Natural killer cell (primary cell): ENCODE measurements at regions not wholly inside any gene's neighbourhood (a gene's known extent, or its start where the extent isn't known, plus 50 kb on each side); places are given as distances from the start of the nearest gene placed in this dataset.

Experiments used
- ATAC-seq, 3 donors: fragments of 150-1000 bp in 2 of 3; fragments of 200-7000 bp in 1 of 3; cut with Tn5 transposase; 1 replicate in 1 of 3; 2 replicates in 2 of 3; pipeline ENCODE4 v1.10.0; 2021; ENCODE audit warnings: mild to moderate bottlenecking in 2 of 3, moderate library complexity in 2 of 3
- DNase-seq, 2 donors: peaks; one replicate each; pipeline versions ENCODE4 v3.0.0 to v3.0.0-alpha.2; 2013 to 2021; ENCODE audit warnings: mixed read lengths in 1 of 2
- H3K27ac ChIP-seq: one replicate; pipeline ENCODE4 v1.5.1; 2013; ENCODE audit warnings: mild to moderate bottlenecking, low read length
- H3K27me3 ChIP-seq: one replicate; pipeline ENCODE4 v1.6.1; 2013; ENCODE audit warnings: low read length; ENCODE audit not compliant: control insufficient read depth, insufficient read depth
- H3K36me3 ChIP-seq: one replicate; pipeline ENCODE4 v1.6.1; 2013; ENCODE audit warnings: low read length; ENCODE audit not compliant: control insufficient read depth, insufficient read depth
- H3K4me1 ChIP-seq: one replicate; pipeline ENCODE4 v1.6.1; 2013; ENCODE audit warnings: low read length; ENCODE audit not compliant: control insufficient read depth, insufficient read depth
- H3K4me3 ChIP-seq: one replicate; pipeline ENCODE4 v1.5.1; 2013; ENCODE audit warnings: low read length
- H3K9me3 ChIP-seq: one replicate; pipeline ENCODE4 v1.6.1; 2013; ENCODE audit warnings: low read length; ENCODE audit not compliant: control insufficient read depth, insufficient read depth
- H3K27ac Mint-ChIP-seq, 2 donors: one replicate each; pipeline ENCODE4 v1.8.0; 2022; ENCODE audit warnings: mild to moderate bottlenecking in 2 of 2, mixed read lengths in 2 of 2, moderate library complexity in 1 of 2
- H3K27me3 Mint-ChIP-seq, 2 donors: one replicate each; pipeline ENCODE4 v1.8.0; 2022; ENCODE audit warnings: low read depth in 2 of 2, mixed read lengths in 2 of 2
- H3K36me3 Mint-ChIP-seq: one replicate; pipeline ENCODE4 v1.8.0; 2022; ENCODE audit warnings: mixed read lengths
- H3K4me1 Mint-ChIP-seq, 2 donors: one replicate each; pipeline ENCODE4 v1.8.0; 2022; ENCODE audit warnings: mixed read lengths in 2 of 2
- H3K4me3 Mint-ChIP-seq: one replicate; pipeline ENCODE4 v1.8.0; 2022; ENCODE audit warnings: mild to moderate bottlenecking, moderate library complexity, mixed read lengths
- H3K9me3 Mint-ChIP-seq, 2 donors: one replicate each; pipeline ENCODE4 v1.8.0; 2022; ENCODE audit warnings: mixed read lengths in 2 of 2
- WGBS: methylation state at CpG from one replicate; pipeline ENCODE4 v1.1.7; 2013; ENCODE audit warnings: missing lambda C conversion rate; ENCODE audit not compliant: insufficient coverage; 5-methylcytosine and 5-hydroxymethylcytosine counted together
- intact Hi-C: fragments of 100-400 bp; cut with micrococcal nuclease; formaldehyde crosslinking; loops from one replicate; pipeline ENCODE4 v1.14.2; 2022
- TF ChIP-seq, protein P1 (sequence below): fragments of 200-600 bp; IDR thresholded peaks from one replicate; pipeline ENCODE4 v1.8.0; 2022; ENCODE audit warnings: antibody characterized with exemption

DNA sequence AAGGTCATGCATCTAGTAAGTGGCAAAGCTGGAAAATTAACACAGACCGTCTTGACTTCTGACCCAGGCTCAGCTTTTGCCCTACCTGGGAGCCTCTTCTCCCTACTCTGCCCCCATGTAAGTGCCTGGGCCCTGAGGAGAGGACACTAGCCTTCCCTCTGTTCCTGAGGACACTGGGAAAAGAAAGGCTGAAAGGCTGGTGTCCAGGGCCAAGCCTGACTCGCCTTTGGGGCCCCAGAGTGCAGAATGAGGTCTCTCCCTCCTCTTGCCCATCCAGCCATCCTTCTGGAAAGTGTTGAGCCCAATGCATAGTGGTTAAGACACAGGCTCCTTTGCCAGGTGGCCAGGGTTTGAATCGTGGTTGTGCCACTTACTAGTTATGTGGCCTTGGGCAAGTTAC lies 91.5 kb downstream of the PJA1 start:
- Histone ChIP-seq H3K9me3 (no peaks in the 10 kb centered on the region), H3K4me3 (no peak overlapping the region), H3K27me3 (no peaks in the 10 kb centered on the region), H3K27ac (no peak overlapping the region), H3K36me3 (no peaks in the 10 kb centered on the region), H3K4me1 (no peaks in the 10 kb centered on the region)
- H3K36me3 Mint-ChIP-seq = no peaks in the 10 kb centered on the region
- intact Hi-C loops = no loop called here
- ATAC-seq = no peak
- DNase-seq = no peak
- H3K9me3 Mint-ChIP-seq = no peaks in the 10 kb centered on the region
- H3K27me3 Mint-ChIP-seq = no peaks in the 10 kb centered on the region
- TF ChIP-seq, protein P1, sequence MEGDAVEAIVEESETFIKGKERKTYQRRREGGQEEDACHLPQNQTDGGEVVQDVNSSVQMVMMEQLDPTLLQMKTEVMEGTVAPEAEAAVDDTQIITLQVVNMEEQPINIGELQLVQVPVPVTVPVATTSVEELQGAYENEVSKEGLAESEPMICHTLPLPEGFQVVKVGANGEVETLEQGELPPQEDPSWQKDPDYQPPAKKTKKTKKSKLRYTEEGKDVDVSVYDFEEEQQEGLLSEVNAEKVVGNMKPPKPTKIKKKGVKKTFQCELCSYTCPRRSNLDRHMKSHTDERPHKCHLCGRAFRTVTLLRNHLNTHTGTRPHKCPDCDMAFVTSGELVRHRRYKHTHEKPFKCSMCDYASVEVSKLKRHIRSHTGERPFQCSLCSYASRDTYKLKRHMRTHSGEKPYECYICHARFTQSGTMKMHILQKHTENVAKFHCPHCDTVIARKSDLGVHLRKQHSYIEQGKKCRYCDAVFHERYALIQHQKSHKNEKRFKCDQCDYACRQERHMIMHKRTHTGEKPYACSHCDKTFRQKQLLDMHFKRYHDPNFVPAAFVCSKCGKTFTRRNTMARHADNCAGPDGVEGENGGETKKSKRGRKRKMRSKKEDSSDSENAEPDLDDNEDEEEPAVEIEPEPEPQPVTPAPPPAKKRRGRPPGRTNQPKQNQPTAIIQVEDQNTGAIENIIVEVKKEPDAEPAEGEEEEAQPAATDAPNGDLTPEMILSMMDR = no peak
- no peak overlapping the region for H3K4me3 Mint-ChIP-seq
- no peaks in the 10 kb centered on the region for H3K4me1 Mint-ChIP-seq
- WGBS = 85% methylated on average over 2 of the region's 3 CpGs
- no peak overlapping the region for H3K27ac Mint-ChIP-seq

DNA sequence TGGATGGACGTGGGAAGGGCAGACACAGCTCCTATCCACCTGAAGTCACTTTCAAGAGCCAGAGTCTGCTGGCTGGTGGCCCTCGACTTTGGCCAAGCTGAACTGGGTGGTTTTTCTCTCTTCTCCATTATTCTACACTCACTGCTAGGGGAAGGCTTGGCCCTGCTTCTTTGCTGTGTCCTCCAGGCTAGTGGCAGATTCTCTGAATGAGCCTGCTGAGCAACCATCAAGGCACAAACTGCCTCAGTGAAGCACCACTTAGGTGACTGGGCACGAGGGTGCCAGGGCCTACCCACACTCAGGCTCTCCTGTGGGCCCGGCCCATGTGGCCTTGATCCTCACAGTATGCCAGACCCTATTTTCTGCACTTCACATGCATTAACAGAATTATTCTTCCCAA lies 92.0 kb downstream of the PJA1 start:
- H3K27ac ChIP-seq = no peak overlapping the region
- H3K36me3 ChIP-seq = no peaks in the 10 kb centered on the region
- Mint-ChIP-seq H3K9me3 (no peaks in the 10 kb centered on the region), H3K27ac (no peak overlapping the region), H3K4me3 (no peak overlapping the region), H3K27me3 (no peaks in the 10 kb centered on the region), H3K4me1 (no peaks in the 10 kb centered on the region), H3K36me3 (no peaks in the 10 kb centered on the region)
- TF ChIP-seq, protein P1 = no peak
- 85% methylated on average over 4 of the region's 4 CpGs for WGBS
- no peaks in the 10 kb centered on the region for H3K9me3 ChIP-seq
- H3K4me1 ChIP-seq = no peaks in the 10 kb centered on the region
- no peak for ATAC-seq
- no peak for DNase-seq
- H3K27me3 ChIP-seq = no peaks in the 10 kb centered on the region
- intact Hi-C loops = no loop called here
- H3K4me3 ChIP-seq = no peak overlapping the region

DNA sequence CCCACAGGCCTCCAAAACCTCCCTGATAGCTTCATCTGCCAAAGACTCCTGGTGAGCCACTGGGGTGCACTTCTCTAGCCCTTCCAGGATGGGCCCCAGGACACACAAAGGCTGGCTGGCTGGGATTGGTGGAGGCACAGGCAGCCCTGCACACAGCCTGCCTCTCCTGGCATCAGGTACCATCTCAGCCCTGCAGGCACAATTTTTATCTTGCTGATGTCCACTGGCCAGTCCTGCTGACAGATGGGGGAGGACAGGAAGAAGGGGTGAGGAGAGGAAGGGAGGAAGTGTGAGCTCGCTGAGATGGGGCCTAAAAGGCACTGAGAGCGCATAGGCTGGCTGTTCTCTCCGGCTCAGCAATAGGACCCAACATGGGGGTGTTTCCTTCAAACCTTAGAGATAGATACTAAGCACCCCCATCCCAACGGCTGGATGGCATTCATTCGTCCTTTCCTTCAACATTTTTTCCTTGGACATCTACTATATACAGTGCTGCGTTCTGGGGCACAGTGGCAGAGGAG lies 92.7 kb downstream of the PJA1 start:
- TF ChIP-seq, protein P1 = no peak
- ATAC-seq = no peak
- Mint-ChIP-seq H3K27me3 (no peaks in the 10 kb centered on the region), H3K27ac (no peak overlapping the region), H3K9me3 (no peaks in the 10 kb centered on the region), H3K4me1 (no peaks in the 10 kb centered on the region), H3K4me3 (no peak overlapping the region), H3K36me3 (no peaks in the 10 kb centered on the region)
- Histone ChIP-seq H3K4me1 (no peaks in the 10 kb centered on the region), H3K4me3 (no peak overlapping the region), H3K9me3 (no peaks in the 10 kb centered on the region), H3K27me3 (no peaks in the 10 kb centered on the region), H3K27ac (no peak overlapping the region), H3K36me3 (no peaks in the 10 kb centered on the region)
- intact Hi-C loops = no loop called here
- no peak for DNase-seq
- WGBS = 87% methylated on average over 2 of the region's 6 CpGs

DNA sequence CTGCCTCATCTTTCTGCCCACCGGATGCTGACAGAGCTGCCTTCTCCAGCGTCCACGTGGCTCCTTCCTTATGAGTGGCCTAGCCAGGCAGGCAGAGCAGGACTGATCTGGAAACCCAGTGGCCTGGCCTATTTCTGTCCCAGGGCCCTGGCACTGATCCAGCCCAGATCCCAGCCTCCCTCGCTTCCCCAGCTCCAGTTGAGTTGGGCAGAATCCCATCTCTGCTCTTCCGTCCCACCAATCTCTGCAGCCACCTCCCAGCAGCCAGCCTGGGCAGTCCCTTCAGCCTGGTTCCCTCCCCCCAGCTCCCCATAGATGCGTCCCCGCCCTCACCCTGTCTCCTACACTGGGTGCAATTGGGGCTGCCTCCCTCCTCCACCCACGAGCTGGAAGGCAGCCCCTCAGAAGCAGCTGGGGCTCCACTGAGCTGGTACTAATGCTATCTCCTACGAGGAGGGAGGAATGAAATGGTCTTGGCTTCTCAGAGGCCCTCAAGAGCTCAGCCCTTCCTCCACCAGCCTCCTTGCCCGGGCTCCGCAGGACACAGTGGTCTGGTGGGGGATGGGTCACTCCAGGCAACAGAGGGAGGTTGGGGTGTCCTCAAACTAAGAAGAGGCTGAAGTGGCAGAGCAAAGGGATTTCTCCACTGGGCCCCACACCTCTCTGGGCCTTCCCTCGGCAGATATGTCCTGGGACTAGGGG lies 94.2 kb downstream of the PJA1 start:
- H3K9me3 ChIP-seq = no peaks in the 10 kb centered on the region
- H3K36me3 ChIP-seq = no peaks in the 10 kb centered on the region
- H3K27me3 ChIP-seq = no peaks in the 10 kb centered on the region
- TF ChIP-seq, protein P1 = no peak
- Mint-ChIP-seq H3K9me3 (no peaks in the 10 kb centered on the region), H3K4me1 (no peaks in the 10 kb centered on the region), H3K27ac (no peak overlapping the region), H3K36me3 (no peaks in the 10 kb centered on the region), H3K4me3 (no peak overlapping the region), H3K27me3 (no peaks in the 10 kb centered on the region)
- DNase-seq (no peak), ATAC-seq (no peak)
- H3K4me1 ChIP-seq = no peaks in the 10 kb centered on the region
- intact Hi-C loops = no loop called here
- H3K27ac ChIP-seq = no peak overlapping the region
- WGBS = 89% methylated on average over 9 of the region's 12 CpGs
- H3K4me3 ChIP-seq = no peak overlapping the region
